Suprapubic skin (tissue), 4 donors: ENCODE measurements at regions not wholly inside any gene's neighbourhood (a gene's known extent, or its start where the extent isn't known, plus 50 kb on each side); places are given as distances from the start of the nearest gene placed in this dataset.
"Not testable (repeated sequence)": the region's sequence is repeated elsewhere in the genome, so short reads cannot be mapped to it uniquely, and the experiment has no call there.

Experiments
- DNase-seq, 2 donors: peaks; one replicate each; pipeline ENCODE4 v3.0.0-alpha.2; 2019; ENCODE audit warnings: low spot score in 2 of 2
- H3K27ac ChIP-seq: fragments of 200-600 bp; sonication (generic); one replicate; pipeline ENCODE4 v1.5.1; 2019
- H3K27me3 ChIP-seq: fragments of 200-600 bp; sonication (generic); one replicate; pipeline ENCODE4 v1.5.1; 2019
- H3K36me3 ChIP-seq: fragments of 200-600 bp; sonication (generic); one replicate; pipeline ENCODE4 v1.5.1; 2019
- H3K4me1 ChIP-seq: fragments of 200-600 bp; sonication (generic); one replicate; pipeline ENCODE4 v1.5.1; 2019
- H3K4me3 ChIP-seq: fragments of 200-600 bp; sonication (generic); one replicate; pipeline ENCODE4 v1.5.1; 2019; ENCODE audit warnings: mild to moderate bottlenecking
- H3K9me3 ChIP-seq: fragments of 200-600 bp; sonication (generic); one replicate; pipeline ENCODE4 v1.5.1; 2019
- EP300 ChIP-seq: sonication (generic); formaldehyde crosslinking; IDR thresholded peaks from one replicate; pipeline ENCODE4 v1.6.1; 2017; ENCODE audit warnings: antibody characterized with exemption
- POLR2A ChIP-seq, 2 donors: fragments of 450-650 bp; IDR thresholded peaks; one replicate each; pipeline ENCODE4 v1.6.1; 2017; ENCODE audit warnings: antibody characterized with exemption in 2 of 2, mild to moderate bottlenecking in 2 of 2, moderate library complexity in 2 of 2
- POLR2AphosphoS5 ChIP-seq, 3 donors: sonication (generic); formaldehyde crosslinking; IDR thresholded peaks; one replicate each; pipeline ENCODE4 v1.6.1; 2017; ENCODE audit warnings: antibody characterized with exemption in 3 of 3
- WGBS: methylation state at CpG from one replicate; pipeline ENCODE4 v1.1.5; 2018; 5-methylcytosine and 5-hydroxymethylcytosine counted together
- TF ChIP-seq, protein P1 (sequence below), 2 donors: fragments of 200-600 bp in 1 of 2; fragments of 450-650 bp in 1 of 2; sonication (generic) in 1 of 2; IDR thresholded peaks; one replicate each; pipeline ENCODE4 v1.5.1; 2016 to 2019; ENCODE audit warnings: antibody characterized with exemption in 2 of 2, mild to moderate bottlenecking in 1 of 2, moderate library complexity in 1 of 2

DNA sequence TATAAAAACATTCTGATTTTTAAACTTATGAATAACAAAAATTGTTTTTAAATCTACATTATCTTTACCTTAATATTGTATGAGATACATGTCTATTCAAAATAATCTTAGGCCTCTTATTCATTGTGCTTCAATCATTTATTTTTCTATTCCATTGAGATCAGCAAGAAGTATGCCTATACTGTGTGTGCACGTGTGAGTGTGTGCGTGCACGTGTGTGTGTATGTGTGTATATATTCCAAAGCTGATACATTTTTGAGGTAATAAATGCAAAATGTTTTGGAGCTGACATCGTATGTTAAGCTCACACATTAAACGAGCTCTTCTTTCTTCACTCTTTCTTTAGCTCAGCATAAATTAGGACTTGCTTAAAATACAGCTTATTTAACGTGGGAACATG is 1701.2 kb upstream of the PCDH10 start:
- 63% methylated on average over 6 of the region's 6 CpGs for whole genome bisulfite sequencing
- DNase-seq, result no peak
- Histone ChIP-seq H3K4me3 (no peak overlapping the region), H3K4me1 (no peaks in the 10 kb centered on the region), H3K27ac (no peak overlapping the region), H3K27me3 (no peaks in the 10 kb centered on the region), H3K9me3 (no peaks in the 10 kb centered on the region), H3K36me3 (no peaks in the 10 kb centered on the region)
- no peak for TF ChIP-seq POLR2A (IDR thresholded peaks at IDR 0.05)
- no peak for TF ChIP-seq POLR2AphosphoS5 (IDR thresholded peaks at IDR 0.05)
- no peak for TF ChIP-seq EP300
- TF ChIP-seq, protein P1, sequence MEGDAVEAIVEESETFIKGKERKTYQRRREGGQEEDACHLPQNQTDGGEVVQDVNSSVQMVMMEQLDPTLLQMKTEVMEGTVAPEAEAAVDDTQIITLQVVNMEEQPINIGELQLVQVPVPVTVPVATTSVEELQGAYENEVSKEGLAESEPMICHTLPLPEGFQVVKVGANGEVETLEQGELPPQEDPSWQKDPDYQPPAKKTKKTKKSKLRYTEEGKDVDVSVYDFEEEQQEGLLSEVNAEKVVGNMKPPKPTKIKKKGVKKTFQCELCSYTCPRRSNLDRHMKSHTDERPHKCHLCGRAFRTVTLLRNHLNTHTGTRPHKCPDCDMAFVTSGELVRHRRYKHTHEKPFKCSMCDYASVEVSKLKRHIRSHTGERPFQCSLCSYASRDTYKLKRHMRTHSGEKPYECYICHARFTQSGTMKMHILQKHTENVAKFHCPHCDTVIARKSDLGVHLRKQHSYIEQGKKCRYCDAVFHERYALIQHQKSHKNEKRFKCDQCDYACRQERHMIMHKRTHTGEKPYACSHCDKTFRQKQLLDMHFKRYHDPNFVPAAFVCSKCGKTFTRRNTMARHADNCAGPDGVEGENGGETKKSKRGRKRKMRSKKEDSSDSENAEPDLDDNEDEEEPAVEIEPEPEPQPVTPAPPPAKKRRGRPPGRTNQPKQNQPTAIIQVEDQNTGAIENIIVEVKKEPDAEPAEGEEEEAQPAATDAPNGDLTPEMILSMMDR (IDR thresholded peaks at IDR 0.05), result no peak

DNA sequence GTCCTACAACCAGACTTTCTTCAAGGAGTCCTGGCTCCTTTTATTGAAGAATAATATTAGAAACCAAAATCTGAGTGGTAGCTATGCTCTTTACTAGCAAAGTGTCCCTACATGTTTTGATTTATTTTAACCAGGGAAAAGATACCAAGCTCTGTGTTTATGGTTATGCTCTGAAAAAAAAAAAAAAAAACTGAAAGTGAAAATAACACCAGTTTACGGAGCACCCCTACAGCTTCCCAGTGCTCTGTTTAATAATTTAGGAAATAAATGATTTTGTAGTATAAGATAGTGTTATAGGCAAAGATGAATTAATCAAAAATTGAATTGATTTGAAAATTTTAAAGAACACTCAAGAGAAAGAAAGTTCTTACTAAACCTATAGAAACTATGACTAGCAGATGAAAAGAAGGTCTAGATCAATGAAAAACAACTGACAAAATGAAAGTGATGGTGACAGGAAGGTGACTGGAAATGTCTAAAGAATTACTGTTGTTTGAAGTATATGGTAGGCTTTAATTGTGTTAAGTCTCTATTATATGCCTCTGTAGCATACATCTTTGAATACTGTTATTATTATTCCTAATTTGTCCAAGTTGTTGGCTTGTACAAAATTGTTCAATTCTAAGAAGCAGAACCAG is 1698.4 kb upstream of the PCDH10 start:
- WGBS, result 81% methylated on average over 1 of the region's 1 CpG
- no peaks in the 10 kb centered on the region for H3K36me3 ChIP-seq
- H3K4me1 ChIP-seq, result no peaks in the 10 kb centered on the region
- H3K27ac ChIP-seq, result no peak overlapping the region
- no peak overlapping the region for H3K4me3 ChIP-seq
- H3K27me3 ChIP-seq, result no peaks in the 10 kb centered on the region
- H3K9me3 ChIP-seq, result no peaks in the 10 kb centered on the region
- TF ChIP-seq, protein P1 (IDR thresholded peaks at IDR 0.05), result no peak
- TF ChIP-seq POLR2AphosphoS5 (IDR thresholded peaks at IDR 0.05) (no peak), EP300 (no peak)
- DNase-seq, result no peak

GRCh38 chr4:131459430-131460101 is 1689.5 kb upstream of the PCDH10 start:
- Histone ChIP-seq H3K27ac (no peak overlapping the region), H3K4me1 (no peaks in the 10 kb centered on the region), H3K36me3 (no peaks in the 10 kb centered on the region), H3K27me3 (no peaks in the 10 kb centered on the region), H3K9me3 (peaks cover 5% of the 10 kb centered on the region), H3K4me3 (no peak overlapping the region)
- WGBS, result 83% methylated on average over 4 of the region's 4 CpGs
- DNase-seq, result no peak
- no peak for TF ChIP-seq POLR2A (IDR thresholded peaks at IDR 0.05)
- no peak for TF ChIP-seq POLR2AphosphoS5 (IDR thresholded peaks at IDR 0.05)
- TF ChIP-seq EP300, result no peak
- TF ChIP-seq, protein P1 (IDR thresholded peaks at IDR 0.05), result no peak

DNA sequence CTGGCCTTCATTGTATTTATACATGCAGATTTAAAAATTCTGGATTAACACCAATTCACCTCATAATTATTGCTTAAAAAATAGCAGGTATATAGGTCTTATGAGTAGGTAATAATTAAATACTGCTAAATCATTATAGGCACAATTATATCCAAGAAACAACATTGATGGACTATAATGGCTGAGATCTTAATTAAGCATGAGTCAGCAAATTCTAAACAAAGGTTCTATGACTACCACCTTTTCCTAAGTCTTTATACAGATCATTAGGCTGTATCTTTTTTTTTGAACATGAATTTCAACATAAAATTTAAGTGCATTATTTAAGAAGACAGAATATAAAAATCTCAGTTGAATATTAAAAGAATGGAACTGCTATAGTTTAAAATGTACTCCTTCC is 1678.7 kb upstream of the PCDH10 start:
- no peaks in the 10 kb centered on the region for H3K4me1 ChIP-seq
- H3K36me3 ChIP-seq, result no peaks in the 10 kb centered on the region
- H3K4me3 ChIP-seq, result no peak overlapping the region
- no peaks in the 10 kb centered on the region for H3K9me3 ChIP-seq
- no peak overlapping the region for H3K27ac ChIP-seq
- H3K27me3 ChIP-seq, result no peaks in the 10 kb centered on the region
- TF ChIP-seq EP300, result no peak
- TF ChIP-seq POLR2AphosphoS5 (IDR thresholded peaks at IDR 0.05), result no peak
- TF ChIP-seq, protein P1 (IDR thresholded peaks at IDR 0.05), result no peak
- no peak for TF ChIP-seq POLR2A (IDR thresholded peaks at IDR 0.05)
- DNase-seq, result no peak

DNA sequence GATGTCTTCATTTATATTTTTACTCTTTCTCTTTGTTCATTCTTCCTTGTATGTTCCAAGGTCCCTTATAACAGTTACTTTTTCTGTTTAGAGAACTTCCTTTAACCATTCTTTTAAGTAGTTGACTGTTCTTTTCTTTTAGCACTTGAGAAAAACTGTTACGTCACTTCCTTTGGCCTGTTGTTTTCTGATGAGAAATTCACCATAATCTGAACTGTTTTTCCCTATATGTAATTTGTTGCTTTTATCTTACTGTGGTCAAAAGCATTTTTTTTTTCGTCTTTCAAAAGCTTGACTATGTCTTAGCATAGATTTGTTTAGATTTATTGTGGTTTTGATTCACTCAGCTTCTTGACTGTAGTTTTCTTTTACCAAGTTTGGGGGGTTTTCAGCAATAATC is 1660.3 kb upstream of the PCDH10 start:
- WGBS, result 69% methylated on average over 2 of the region's 2 CpGs

DNA sequence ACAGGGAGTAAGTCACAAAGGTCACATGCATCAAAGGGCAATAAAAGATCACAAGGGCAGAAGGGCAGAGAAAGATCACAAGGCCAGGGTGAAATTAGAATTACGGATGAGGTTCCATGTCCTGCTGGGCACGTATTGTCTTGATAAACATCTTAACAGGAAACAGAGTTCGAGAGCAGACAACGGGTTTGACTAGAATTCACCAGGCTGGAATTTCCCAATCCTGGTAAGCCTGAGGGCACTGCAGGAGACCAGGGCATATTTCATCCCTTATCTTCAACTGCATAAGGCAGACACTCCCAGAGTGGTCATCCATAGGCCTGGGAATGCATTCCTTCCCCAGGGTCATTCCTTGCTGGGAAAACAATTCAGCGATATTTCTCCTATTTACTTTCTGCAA is 1652.9 kb upstream of the PCDH10 start:
- not testable (repeated sequence) for H3K27me3 ChIP-seq, DNase-seq, H3K4me1 ChIP-seq, H3K4me3 ChIP-seq, H3K27ac ChIP-seq, H3K36me3 ChIP-seq, H3K9me3 ChIP-seq
- 40% methylated on average over 5 of the region's 5 CpGs for WGBS

More for the DNA sequence above, 1660.3 kb upstream of the PCDH10 start:
- DNase-seq, result no peak
- Histone ChIP-seq H3K9me3 (no peaks in the 10 kb centered on the region), H3K4me3 (no peak overlapping the region), H3K27ac (no peak overlapping the region), H3K27me3 (no peaks in the 10 kb centered on the region), H3K4me1 (no peaks in the 10 kb centered on the region), H3K36me3 (no peaks in the 10 kb centered on the region)
- TF ChIP-seq POLR2A (IDR thresholded peaks at IDR 0.05), result no peak
- no peak for TF ChIP-seq POLR2AphosphoS5 (IDR thresholded peaks at IDR 0.05)
- TF ChIP-seq, protein P1 (IDR thresholded peaks at IDR 0.05), result no peak
- TF ChIP-seq EP300, result no peak
